ENCODE measurements at regions not wholly inside any gene's neighbourhood (a gene's known extent, or its start where the extent isn't known, plus 50 kb on each side); places are given as distances from the start of the nearest gene placed in this dataset.

GRCh38 chr7:51521694-51522312 lies 205.2 kb upstream of the COBL start:
- no peak overlapping the region for H3K4me3 ChIP-seq (ENCODE audit: low read length)
- no peak for DNase-seq
- H3K4me1 ChIP-seq (ENCODE audit: low read length) = no peaks in the 10 kb centered on the region
- H3K9me2 ChIP-seq (replicated peaks; ENCODE audit: insufficient read depth, low read length) = no peaks in the 10 kb centered on the region
- no peaks in the 10 kb centered on the region for H3K79me2 ChIP-seq (ENCODE audit: low read length)
- no peak overlapping the region for H3K9ac ChIP-seq (ENCODE audit: low read length)
- no peaks in the 10 kb centered on the region for H3K27me3 ChIP-seq (ENCODE audit: low read length)
- no peak overlapping the region for H3K27ac ChIP-seq (ENCODE audit: low read length)
- no peaks in the 10 kb centered on the region for H3K36me3 ChIP-seq (ENCODE audit: insufficient read depth, low read length)
- no peaks in the 10 kb centered on the region for H4K20me1 ChIP-seq (ENCODE audit: insufficient read depth, low read depth, low read length)
- no peak overlapping the region for H3K4me2 ChIP-seq (ENCODE audit: low read depth, low read length, poor library complexity, severe bottlenecking)
- peaks cover 6% of the 10 kb centered on the region; the same call in 1 of the 2 replicates for H3K9me3 ChIP-seq (ENCODE audit: low read length)
- H2AFZ ChIP-seq (ENCODE audit: low read length) = no peak overlapping the region

- Histone ChIP-seq H3K9me3 (ENCODE audit: low read length) (peaks cover 3% of the 10 kb centered on the region; the same call in 1 of the 2 replicates), H3K27ac (ENCODE audit: low read length) (no peak overlapping the region), H3K4me1 (ENCODE audit: low read length) (no peaks in the 10 kb centered on the region), H3K36me3 (ENCODE audit: insufficient read depth, low read length) (no peaks in the 10 kb centered on the region), H3K27me3 (ENCODE audit: low read length) (no peaks in the 10 kb centered on the region), H2AFZ (ENCODE audit: low read length) (no peak overlapping the region), H4K20me1 (ENCODE audit: insufficient read depth, low read depth, low read length) (no peaks in the 10 kb centered on the region), H3K79me2 (ENCODE audit: low read length) (no peaks in the 10 kb centered on the region), H3K9me2 (replicated peaks; ENCODE audit: insufficient read depth, low read length) (no peaks in the 10 kb centered on the region), H3K4me3 (ENCODE audit: low read length) (no peak overlapping the region), H3K4me2 (ENCODE audit: low read depth, low read length, poor library complexity, severe bottlenecking) (no peak overlapping the region), H3K9ac (ENCODE audit: low read length) (no peak overlapping the region)
- no peak for DNase-seq
Measured at GRCh38 chr7:51521054-51521453, 204.4 kb upstream of the COBL start.

- Histone ChIP-seq H3K36me3 (ENCODE audit: insufficient read depth, low read length) (no peaks in the 10 kb centered on the region), H2AFZ (ENCODE audit: low read length) (no peak overlapping the region), H3K4me3 (ENCODE audit: low read length) (no peak overlapping the region), H3K9me3 (ENCODE audit: low read length) (peaks cover 2% of the 10 kb centered on the region; the same call in 1 of the 2 replicates), H4K20me1 (ENCODE audit: insufficient read depth, low read depth, low read length) (no peaks in the 10 kb centered on the region), H3K27me3 (ENCODE audit: low read length) (no peaks in the 10 kb centered on the region), H3K4me1 (ENCODE audit: low read length) (no peaks in the 10 kb centered on the region), H3K9me2 (replicated peaks; ENCODE audit: insufficient read depth, low read length) (no peaks in the 10 kb centered on the region), H3K79me2 (ENCODE audit: low read length) (no peaks in the 10 kb centered on the region), H3K27ac (ENCODE audit: low read length) (no peak overlapping the region), H3K9ac (ENCODE audit: low read length) (no peak overlapping the region), H3K4me2 (ENCODE audit: low read depth, low read length, poor library complexity, severe bottlenecking) (no peak overlapping the region)
- no peak for DNase-seq
Measured at GRCh38 chr7:51518646-51519045, 202.0 kb upstream of the COBL start.

- no peaks in the 10 kb centered on the region for H3K79me2 ChIP-seq (ENCODE audit: low read length)
- no peaks in the 10 kb centered on the region for H3K27me3 ChIP-seq (ENCODE audit: low read length)
- no peaks in the 10 kb centered on the region for H3K4me1 ChIP-seq (ENCODE audit: low read length)
- H3K9me2 ChIP-seq (replicated peaks; ENCODE audit: insufficient read depth, low read length) = no peaks in the 10 kb centered on the region
- no peak overlapping the region for H3K4me2 ChIP-seq (ENCODE audit: low read depth, low read length, poor library complexity, severe bottlenecking)
- no peak overlapping the region for H2AFZ ChIP-seq (ENCODE audit: low read length)
- no peaks in the 10 kb centered on the region; the same call in 1 of the 2 replicates for H3K9me3 ChIP-seq (ENCODE audit: low read length)
- no peaks in the 10 kb centered on the region for H4K20me1 ChIP-seq (ENCODE audit: insufficient read depth, low read depth, low read length)
- H3K27ac ChIP-seq (ENCODE audit: low read length) = no peak overlapping the region
- no peaks in the 10 kb centered on the region for H3K36me3 ChIP-seq (ENCODE audit: insufficient read depth, low read length)
- H3K9ac ChIP-seq (ENCODE audit: low read length) = no peak overlapping the region
- no peak overlapping the region for H3K4me3 ChIP-seq (ENCODE audit: low read length)
- no peak for DNase-seq
Measured at GRCh38 chr7:51517187-51517586, 200.6 kb upstream of the COBL start.

- Histone ChIP-seq H3K9me2 (replicated peaks; ENCODE audit: insufficient read depth, low read length) (peaks cover 4% of the 10 kb centered on the region; the same call in 1 of the 2 replicates), H3K9me3 (ENCODE audit: low read length) (no peaks in the 10 kb centered on the region; the same call in 1 of the 2 replicates), H3K4me3 (ENCODE audit: low read length) (no peak overlapping the region), H3K79me2 (ENCODE audit: low read length) (no peaks in the 10 kb centered on the region), H3K9ac (ENCODE audit: low read length) (no peak overlapping the region), H3K4me1 (ENCODE audit: low read length) (no peaks in the 10 kb centered on the region), H3K4me2 (ENCODE audit: low read depth, low read length, poor library complexity, severe bottlenecking) (no peak overlapping the region), H3K27ac (ENCODE audit: low read length) (no peak overlapping the region), H3K36me3 (ENCODE audit: insufficient read depth, low read length) (no peaks in the 10 kb centered on the region), H2AFZ (ENCODE audit: low read length) (no peak overlapping the region), H4K20me1 (ENCODE audit: insufficient read depth, low read depth, low read length) (no peaks in the 10 kb centered on the region), H3K27me3 (ENCODE audit: low read length) (no peaks in the 10 kb centered on the region)
- no peak for DNase-seq
Measured at GRCh38 chr7:51501620-51502019, 185.0 kb upstream of the COBL start.

GRCh38 chr7:51482976-51483375 lies 166.4 kb upstream of the COBL start:
- no peaks in the 10 kb centered on the region for H3K9me3 ChIP-seq (ENCODE audit: low read length)
- no peak overlapping the region for H3K9ac ChIP-seq (ENCODE audit: low read length)
- no peaks in the 10 kb centered on the region for H3K4me1 ChIP-seq (ENCODE audit: low read length)
- DNase-seq = no peak
- H3K79me2 ChIP-seq (ENCODE audit: low read length) = no peaks in the 10 kb centered on the region
- no peaks in the 10 kb centered on the region for H3K27me3 ChIP-seq (ENCODE audit: low read length)
- no peak overlapping the region for H2AFZ ChIP-seq (ENCODE audit: low read length)
- no peaks in the 10 kb centered on the region for H3K36me3 ChIP-seq (ENCODE audit: insufficient read depth, low read length)
- no peak overlapping the region for H3K4me2 ChIP-seq (ENCODE audit: low read depth, low read length, poor library complexity, severe bottlenecking)
- no peaks in the 10 kb centered on the region for H3K9me2 ChIP-seq (replicated peaks; ENCODE audit: insufficient read depth, low read length)
- H3K4me3 ChIP-seq (ENCODE audit: low read length) = no peak overlapping the region
- no peak overlapping the region for H3K27ac ChIP-seq (ENCODE audit: low read length)
- no peaks in the 10 kb centered on the region for H4K20me1 ChIP-seq (ENCODE audit: insufficient read depth, low read depth, low read length)

- H3K9ac ChIP-seq (ENCODE audit: low read length) = no peak overlapping the region
- H3K9me2 ChIP-seq (replicated peaks; ENCODE audit: insufficient read depth, low read length) = no peaks in the 10 kb centered on the region
- peaks cover 6% of the 10 kb centered on the region for H3K9me3 ChIP-seq (ENCODE audit: low read length)
- no peaks in the 10 kb centered on the region for H3K79me2 ChIP-seq (ENCODE audit: low read length)
- no peaks in the 10 kb centered on the region for H3K36me3 ChIP-seq (ENCODE audit: insufficient read depth, low read length)
- H4K20me1 ChIP-seq (ENCODE audit: insufficient read depth, low read depth, low read length) = no peaks in the 10 kb centered on the region
- no peaks in the 10 kb centered on the region for H3K4me1 ChIP-seq (ENCODE audit: low read length)
- no peak for DNase-seq
- no peak overlapping the region for H2AFZ ChIP-seq (ENCODE audit: low read length)
- no peak overlapping the region for H3K4me3 ChIP-seq (ENCODE audit: low read length)
- H3K27me3 ChIP-seq (ENCODE audit: low read length) = no peaks in the 10 kb centered on the region
- H3K4me2 ChIP-seq (ENCODE audit: low read depth, low read length, poor library complexity, severe bottlenecking) = no peak overlapping the region
- H3K27ac ChIP-seq (ENCODE audit: low read length) = no peak overlapping the region
Measured at GRCh38 chr7:51481421-51481820, 164.8 kb upstream of the COBL start.

- Histone ChIP-seq H3K79me2 (ENCODE audit: low read length) (no peaks in the 10 kb centered on the region), H3K27me3 (ENCODE audit: low read length) (no peaks in the 10 kb centered on the region), H4K20me1 (ENCODE audit: insufficient read depth, low read depth, low read length) (no peaks in the 10 kb centered on the region), H3K4me1 (ENCODE audit: low read length) (no peaks in the 10 kb centered on the region), H3K4me2 (ENCODE audit: low read depth, low read length, poor library complexity, severe bottlenecking) (no peak overlapping the region), H3K4me3 (ENCODE audit: low read length) (no peak overlapping the region), H3K9ac (ENCODE audit: low read length) (no peak overlapping the region), H3K9me2 (replicated peaks; ENCODE audit: insufficient read depth, low read length) (no peaks in the 10 kb centered on the region), H2AFZ (ENCODE audit: low read length) (no peak overlapping the region), H3K36me3 (ENCODE audit: insufficient read depth, low read length) (no peaks in the 10 kb centered on the region), H3K9me3 (ENCODE audit: low read length) (peaks cover 6% of the 10 kb centered on the region), H3K27ac (ENCODE audit: low read length) (no peak overlapping the region)
- no peak for DNase-seq
Measured at GRCh38 chr7:51477819-51478218, 161.2 kb upstream of the COBL start.

Data from Karpas-422 (cell line).